ENCODE measurements at regions not wholly inside any gene's neighbourhood (a gene's known extent, or its start where the extent isn't known, plus 50 kb on each side); places are given as distances from the start of the nearest gene placed in this dataset.

- TF ChIP-seq TAF1 (IDR thresholded peaks at IDR 0.05; ENCODE audit: low read depth), result no peak
- TF ChIP-seq EP300 (IDR thresholded peaks at IDR 0.05; ENCODE audit: borderline replicate concordance), result no peak
- TF ChIP-seq CEBPB (IDR thresholded peaks at IDR 0.05), result no peak
- TF ChIP-seq YY1 (IDR thresholded peaks at IDR 0.05; ENCODE audit: low read depth), result no peak
- no peak for TF ChIP-seq MAX (IDR thresholded peaks at IDR 0.05)
Observed at GRCh38 chr6:62940848-62941247, 270.4 kb upstream of the FKBP1C start.
